Fibroblast of skin of scalp (primary cell): ENCODE measurements at regions not wholly inside any gene's neighbourhood (a gene's known extent, or its start where the extent isn't known, plus 50 kb on each side); places are given as distances from the start of the nearest gene placed in this dataset.
"Not testable (repeated sequence)": the region's sequence is repeated elsewhere in the genome, so short reads cannot be mapped to it uniquely, and the experiment has no call there.

Source experiments
- DNase-seq: peaks from one replicate; pipeline ENCODE4 v3.0.0-alpha.2; 2013

DNA sequence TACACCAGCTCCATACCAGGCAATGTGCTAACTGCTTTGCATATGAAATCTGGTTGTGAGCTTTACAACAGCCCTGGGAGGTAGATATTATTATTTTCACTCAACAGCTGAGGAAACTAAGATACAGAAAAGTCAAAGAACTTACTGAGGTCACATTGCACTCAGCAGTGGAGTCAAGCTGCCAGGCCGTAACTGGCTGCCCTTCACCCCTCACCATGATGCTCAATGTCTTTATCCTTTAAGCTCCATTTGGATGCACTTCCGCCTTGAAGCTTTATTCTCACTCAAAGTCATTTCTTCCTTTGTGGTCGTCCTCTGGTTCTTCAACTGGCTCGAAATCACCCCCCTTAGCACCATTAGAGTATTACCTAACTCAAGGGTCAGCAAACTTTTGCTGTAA is 81.7 kb upstream of the RALGPS2 start:
- DNase-seq: no peak

GRCh38 chr1:178643831-178644230 is 81.2 kb upstream of the RALGPS2 start:
- DNase-seq: no peak

- DNase-seq: peak; percentile 43
These were observed 80.5 kb upstream of the RALGPS2 start for GRCh38 chr1:178644308-178645120.

DNA sequence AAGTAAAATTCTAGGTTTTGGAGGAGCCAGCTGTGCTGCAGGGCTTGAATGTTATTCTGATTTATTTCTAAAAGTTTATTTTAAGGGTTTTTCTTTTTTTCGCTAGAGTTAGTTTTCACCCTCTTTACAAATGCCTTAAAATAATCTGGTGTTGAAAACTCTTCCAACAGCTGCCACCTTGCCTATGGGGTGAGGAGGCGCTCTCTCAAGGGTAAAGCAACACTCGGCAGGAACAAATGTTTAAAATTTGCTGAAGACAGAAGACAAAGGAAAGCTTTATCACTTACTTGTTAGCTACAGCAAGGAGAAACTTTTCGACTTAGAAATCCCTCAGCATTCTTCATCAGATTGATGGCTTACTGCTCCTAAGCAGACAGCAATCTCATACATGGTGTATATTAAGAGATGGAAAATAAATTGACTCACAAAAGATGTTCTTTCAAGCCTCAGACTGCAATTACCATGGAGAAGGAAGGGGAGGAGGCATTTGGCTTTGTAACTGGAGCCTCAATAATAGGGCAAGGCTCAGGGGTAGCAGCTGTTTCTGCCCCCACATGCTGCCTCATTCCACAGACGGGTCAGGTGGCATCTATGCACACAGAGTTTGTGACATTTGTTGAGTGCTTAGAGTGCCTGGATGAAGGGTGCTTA is 79.8 kb upstream of the RALGPS2 start:
- no peak for DNase-seq

GRCh38 chr1:178645808-178646200 is 79.2 kb upstream of the RALGPS2 start:
- peak; percentile 93 for DNase-seq

DNA sequence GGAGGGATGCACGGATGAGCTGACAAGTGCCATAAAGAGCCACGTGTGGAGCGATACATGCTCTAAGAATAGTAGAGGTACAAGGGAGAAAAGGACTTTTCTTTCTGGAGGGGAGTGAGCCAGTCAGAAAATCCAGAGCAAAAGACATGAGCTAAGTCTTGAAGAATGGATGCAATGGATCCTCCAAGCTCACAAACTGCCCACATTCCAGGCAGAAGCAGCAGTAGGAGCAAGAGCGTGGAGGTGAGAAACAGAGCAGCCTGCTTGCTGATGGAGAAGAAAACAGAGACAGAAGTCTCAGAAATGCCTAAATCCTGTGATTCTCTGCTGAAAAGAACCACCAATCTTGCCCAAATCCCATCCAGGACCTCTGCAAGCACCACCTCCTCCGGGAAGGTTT is 78.2 kb upstream of the RALGPS2 start:
- DNase-seq: peak; percentile 48

GRCh38 chr1:178648151-178648550 is 76.9 kb upstream of the RALGPS2 start:
- DNase-seq: no peak

GRCh38 chr1:178649582-178650350 is 75.3 kb upstream of the RALGPS2 start:
- DNase-seq: no peak

DNA sequence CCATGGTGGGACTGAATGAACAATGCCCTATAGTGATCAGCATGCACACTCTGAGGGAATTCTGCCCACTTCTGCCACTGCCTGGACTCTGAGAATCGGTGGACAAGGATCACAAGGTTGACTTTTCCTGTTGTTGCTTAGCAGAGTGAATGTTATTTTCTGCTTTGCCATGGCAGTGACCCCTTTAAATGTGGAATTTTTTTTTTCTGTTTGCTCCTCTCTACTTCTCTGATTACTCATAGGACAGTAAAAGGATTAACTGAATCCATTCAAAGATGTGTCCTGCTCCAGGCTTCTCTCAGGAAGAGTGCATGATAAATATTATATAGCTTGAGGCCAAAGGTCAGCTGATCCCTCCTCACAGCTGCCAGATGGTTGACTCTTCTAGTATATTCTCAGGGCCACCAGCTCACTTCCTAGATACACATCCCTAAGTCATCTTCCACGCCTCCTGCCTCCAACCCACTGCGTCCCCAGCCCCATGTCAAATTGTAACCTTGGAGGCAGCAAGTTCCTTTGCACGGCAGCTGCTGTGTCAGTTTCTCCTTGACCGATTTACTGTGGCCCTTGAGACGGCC is 74.0 kb upstream of the RALGPS2 start:
- DNase-seq: no peak

- DNase-seq: no peak
These were observed 73.3 kb upstream of the RALGPS2 start for GRCh38 chr1:178651742-178652141.

DNA sequence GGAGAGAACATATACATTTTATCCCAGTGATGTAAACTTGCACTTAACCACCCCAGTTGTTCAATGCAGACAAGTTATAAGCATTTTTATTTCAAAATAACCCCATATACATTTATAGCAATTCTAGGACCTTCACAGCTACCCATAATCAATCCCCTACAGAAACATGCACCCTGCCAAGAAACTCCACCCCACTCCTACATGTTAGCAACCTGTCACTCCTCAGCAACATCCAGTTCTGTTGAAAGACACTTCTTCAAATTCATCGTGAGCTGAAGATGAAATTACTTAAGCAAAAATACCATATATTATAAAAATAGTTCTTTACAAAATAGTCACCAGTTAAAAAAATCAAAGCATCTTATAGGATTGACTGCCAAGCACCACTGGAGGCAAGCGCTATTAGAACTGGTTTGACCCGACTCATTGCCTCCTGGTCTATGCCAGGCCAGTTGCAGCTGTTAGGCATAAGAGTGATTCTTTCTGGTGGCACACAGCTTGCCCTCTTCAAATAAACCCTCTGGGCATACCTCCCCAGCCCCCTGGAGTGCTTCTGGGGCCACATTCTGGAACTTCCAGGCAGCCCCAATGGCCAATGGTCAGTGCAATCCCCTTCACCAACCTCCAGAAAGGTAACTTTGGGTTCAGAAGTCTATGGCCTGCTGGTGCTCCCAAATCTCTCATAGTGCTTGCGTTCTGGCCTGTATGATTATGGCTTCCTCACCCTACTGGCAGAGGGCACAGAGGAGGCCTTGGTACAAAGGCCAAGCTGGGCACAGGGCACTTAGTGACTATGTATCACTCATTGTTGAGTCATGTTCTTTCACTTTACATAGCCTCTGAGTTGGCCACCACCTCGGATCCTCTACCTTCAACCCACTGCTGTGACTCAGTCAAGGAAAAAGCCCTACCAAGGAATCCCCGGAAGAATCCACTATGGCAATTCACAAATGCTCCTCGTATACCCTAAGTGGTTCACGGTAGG is 72.2 kb upstream of the RALGPS2 start:
- no peak for DNase-seq

- no peak for DNase-seq
These were observed 65.2 kb upstream of the RALGPS2 start for GRCh38 chr1:178659789-178660208.

- no peak for DNase-seq
These were observed 64.6 kb upstream of the RALGPS2 start for GRCh38 chr1:178660461-178660860.

DNA sequence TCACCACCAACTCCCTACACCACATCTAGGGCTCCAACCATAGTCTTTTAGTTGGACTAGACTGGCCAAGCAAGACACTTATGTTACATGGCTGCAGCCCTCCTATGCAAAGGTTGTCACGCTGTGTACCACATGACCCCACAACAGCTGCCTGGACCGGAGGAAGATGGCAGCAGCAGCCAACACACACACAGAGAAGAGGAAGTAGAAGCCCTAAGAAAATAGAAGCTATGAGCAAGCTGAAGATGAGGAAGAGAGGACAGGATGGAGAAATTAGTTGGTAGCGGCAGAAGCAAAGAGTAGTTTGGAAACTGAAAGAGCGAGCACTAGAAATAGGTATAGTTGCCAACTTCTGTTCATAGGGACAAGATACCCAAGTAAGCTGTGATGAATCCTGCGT is 60.8 kb upstream of the RALGPS2 start:
- DNase-seq: no peak

DNA sequence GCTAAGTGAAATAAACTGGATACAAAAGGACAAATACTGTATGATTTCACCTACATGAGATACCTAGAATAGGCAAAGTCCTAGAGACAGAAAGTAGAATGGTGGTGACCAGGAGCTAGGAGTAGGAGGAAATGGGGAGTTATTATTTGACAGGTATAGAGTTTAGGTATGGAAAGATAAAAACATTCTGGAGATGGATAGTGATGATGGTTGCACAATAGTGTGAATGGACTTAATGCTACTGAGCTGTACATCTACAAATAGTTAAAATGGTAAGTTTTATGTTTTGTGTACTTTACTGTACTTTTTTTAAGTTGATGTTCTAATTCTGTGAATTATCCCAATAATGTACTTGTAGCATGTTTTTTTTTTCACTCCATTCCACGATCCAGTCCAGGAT is 59.5 kb upstream of the RALGPS2 start:
- no peak for DNase-seq

- not testable (repeated sequence) for DNase-seq
These were observed 58.2 kb upstream of the RALGPS2 start for GRCh38 chr1:178666891-178667290.

DNA sequence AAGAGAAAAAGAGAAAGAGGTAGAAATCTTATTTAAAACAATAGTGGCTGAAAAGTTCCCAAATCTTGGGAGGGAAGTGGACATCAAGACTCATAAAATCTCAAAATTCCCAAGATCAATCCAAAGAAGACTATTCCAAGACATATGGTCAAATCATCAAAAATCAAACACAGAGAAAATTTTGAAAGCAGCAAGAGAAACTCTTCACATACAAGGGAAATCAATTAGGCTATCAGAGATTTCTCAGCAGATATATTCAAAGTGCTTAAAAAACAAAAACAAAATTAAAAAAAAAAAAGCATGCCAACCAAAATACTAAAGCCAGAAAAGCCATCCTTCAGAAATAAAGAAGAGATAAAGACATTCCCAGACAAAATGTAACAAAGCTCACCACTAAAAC is 52.6 kb upstream of the RALGPS2 start:
- no peak for DNase-seq

DNA sequence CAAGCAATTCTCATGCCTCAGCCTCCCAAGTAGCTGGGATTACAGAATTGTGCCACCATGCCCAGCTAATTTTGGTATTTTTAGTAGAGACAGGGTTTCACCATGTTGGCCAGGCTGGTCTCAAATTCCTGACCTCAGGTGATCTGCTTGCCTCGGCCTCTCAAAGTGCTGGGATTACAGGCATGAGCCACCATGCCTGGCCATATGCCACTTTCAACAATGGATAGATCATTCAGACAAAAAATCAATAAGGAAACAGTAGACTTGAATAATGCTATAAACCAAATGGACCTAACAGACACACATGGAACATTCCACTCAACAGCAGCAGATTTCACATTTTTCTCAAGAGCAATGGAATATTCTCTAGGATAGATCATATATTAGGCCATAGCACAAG is 50.5 kb upstream of the RALGPS2 start:
- DNase-seq: not testable (repeated sequence)
